ENCODE measurements at regions not wholly inside any gene's neighbourhood (a gene's known extent, or its start where the extent isn't known, plus 50 kb on each side); places are given as distances from the start of the nearest gene placed in this dataset.

DNA sequence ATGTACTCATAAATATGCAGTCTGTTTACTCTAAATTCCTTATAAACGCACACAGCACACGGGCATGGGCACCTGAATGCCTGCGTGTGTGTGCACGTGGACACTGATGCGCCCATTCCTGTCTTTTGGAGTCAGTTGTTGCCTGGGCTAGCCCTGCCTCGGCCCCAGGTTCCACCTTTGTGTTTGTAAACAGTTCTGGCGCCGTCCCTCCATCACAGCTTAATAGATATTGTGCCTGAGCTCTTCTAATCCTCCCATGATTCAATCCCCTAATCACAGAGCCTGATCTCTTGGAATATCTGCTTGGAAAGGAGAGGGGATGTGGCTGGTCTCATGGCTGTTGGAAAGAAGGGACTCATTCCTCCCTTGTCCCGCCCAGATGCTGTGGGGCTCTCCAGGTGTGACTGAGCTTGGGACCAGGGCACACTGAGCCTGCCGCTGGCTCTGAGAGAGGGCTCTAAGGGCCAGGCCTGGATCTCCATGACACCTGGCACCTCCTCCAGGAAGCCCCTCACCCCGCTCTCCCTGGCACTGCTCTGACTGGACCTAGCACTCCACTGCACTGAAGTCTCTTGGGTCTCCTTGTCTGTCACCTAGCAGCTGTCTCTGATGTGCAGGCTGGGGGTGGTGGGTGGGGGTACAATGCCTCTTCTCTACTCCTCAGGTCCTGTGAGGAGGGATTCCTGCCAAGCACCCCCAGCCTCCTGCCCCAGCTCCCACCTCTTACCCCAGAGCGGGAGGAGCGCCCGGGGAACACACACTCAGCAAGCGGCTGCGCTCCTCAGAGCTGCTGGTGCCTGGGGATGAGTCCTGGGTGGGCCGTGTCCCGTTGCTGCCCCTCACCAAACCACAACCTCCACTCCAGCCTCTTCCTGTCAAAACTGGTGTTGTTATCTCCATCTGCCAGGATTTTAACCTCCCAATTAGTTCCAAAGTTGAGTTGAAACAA lies 181.3 kb downstream of the INHBB start:
- no peak for TF ChIP-seq POLR2A (IDR thresholded peaks at IDR 0.05)
- TF ChIP-seq CTCF (IDR thresholded peaks at IDR 0.05) = no peak
